ENCODE measurements at regions not wholly inside any gene's neighbourhood (a gene's known extent, or its start where the extent isn't known, plus 50 kb on each side); places are given as distances from the start of the nearest gene placed in this dataset.
"Not testable (repeated sequence)": the region's sequence is repeated elsewhere in the genome, so short reads cannot be mapped to it uniquely, and the experiment has no call there.

GRCh38 chrX:40853816-40854123 lies 118.4 kb upstream of the MED14 start:
- H3K27ac ChIP-seq (ENCODE audit: low read depth in 1 of 2, low read length in 1 of 2): no peak overlapping the region
- TF ChIP-seq CTCF (IDR thresholded peaks at IDR 0.05; ENCODE audit: control extremely low read depth, extremely low read depth): no peak
- DNase-seq: no peak
- H3K9me3 ChIP-seq (ENCODE audit: control insufficient read depth in 4 of 4, insufficient read depth in 3 of 4, low read length in 3 of 4): no peaks in the 10 kb centered on the region
- H3K36me3 ChIP-seq (ENCODE audit: control insufficient read depth in 4 of 4, insufficient read depth in 4 of 4, low read length in 4 of 4): no peaks in the 10 kb centered on the region
- no peak overlapping the region for H3K9ac ChIP-seq (ENCODE audit: insufficient read depth in 1 of 2, low read length in 2 of 2)
- peaks cover 0 to 5% (median 3%) of the 10 kb centered on the region in 3 donors for H3K27me3 ChIP-seq (ENCODE audit: control insufficient read depth in 3 of 3, insufficient read depth in 3 of 3, low read length in 2 of 3)
- H3K4me3 ChIP-seq: no peak overlapping the region
- ATAC-seq (ENCODE audit: insufficient read depth, low FRiP score): no peak
- H3K4me1 ChIP-seq (ENCODE audit: control insufficient read depth in 5 of 5, insufficient read depth in 5 of 5, low read length in 5 of 5): no peaks in the 10 kb centered on the region

DNA sequence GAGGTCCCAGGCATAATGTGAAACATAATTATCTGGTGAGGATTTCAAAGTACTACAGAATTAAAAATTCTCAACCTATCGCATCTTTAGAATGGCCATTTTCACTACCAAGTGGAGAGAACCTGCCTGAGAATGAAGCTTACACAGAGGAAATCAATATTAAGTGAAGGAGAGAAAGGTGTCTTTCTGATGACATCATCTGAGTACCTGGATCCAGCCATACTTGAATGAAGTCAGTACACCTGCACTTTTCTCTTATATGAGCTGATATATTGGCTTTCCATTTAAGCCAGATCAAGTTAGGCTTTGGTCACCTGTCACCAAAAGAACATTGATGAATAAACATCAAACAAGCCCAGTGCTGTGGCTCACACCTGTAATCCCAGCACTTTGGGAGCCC lies 118.9 kb upstream of the MED14 start:
- 89 to 91% methylated on average over 1 of the region's 1 CpG for WGBS, 2 donors
- H3K4me1 ChIP-seq (ENCODE audit: control insufficient read depth in 5 of 5, insufficient read depth in 5 of 5, low read length in 5 of 5): no peaks in the 10 kb centered on the region
- no peak for TF ChIP-seq CTCF (IDR thresholded peaks at IDR 0.05; ENCODE audit: control extremely low read depth, extremely low read depth)
- H3K9ac ChIP-seq (ENCODE audit: insufficient read depth in 1 of 2, low read length in 2 of 2): no peak overlapping the region
- no peaks in the 10 kb centered on the region for H3K9me3 ChIP-seq (ENCODE audit: control insufficient read depth in 4 of 4, insufficient read depth in 3 of 4, low read length in 3 of 4)
- no peak overlapping the region for H3K4me3 ChIP-seq
- ATAC-seq (ENCODE audit: insufficient read depth, low FRiP score) (no peak), DNase-seq (no peak)
- H3K27ac ChIP-seq (ENCODE audit: low read depth in 1 of 2, low read length in 1 of 2): no peak overlapping the region
- H3K36me3 ChIP-seq (ENCODE audit: control insufficient read depth in 4 of 4, insufficient read depth in 4 of 4, low read length in 4 of 4): no peaks in the 10 kb centered on the region
- H3K27me3 ChIP-seq (ENCODE audit: control insufficient read depth in 3 of 3, insufficient read depth in 3 of 3, low read length in 2 of 3): peaks cover 0 to 5% (median 3%) of the 10 kb centered on the region in 3 donors

DNA sequence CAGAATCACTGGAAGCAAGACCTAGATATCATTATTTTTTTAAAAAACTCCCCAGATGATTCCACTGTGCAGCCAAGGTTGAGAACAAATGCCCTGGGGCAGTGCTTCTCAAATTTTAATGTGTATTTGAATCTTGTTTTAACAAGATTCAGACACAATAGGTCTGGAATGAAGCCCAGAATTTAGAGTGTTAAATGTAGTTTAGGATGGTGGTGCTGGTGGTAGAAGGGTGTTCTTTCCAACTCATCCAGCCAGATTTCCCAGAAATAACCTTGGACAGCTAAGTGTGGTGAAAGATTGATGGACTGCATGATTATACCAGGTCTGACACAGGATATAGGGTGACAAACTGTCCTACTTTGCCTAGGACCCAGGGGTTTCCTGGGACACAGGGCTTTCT lies 120.1 kb upstream of the MED14 start:
- Histone ChIP-seq H3K36me3 (ENCODE audit: control insufficient read depth in 4 of 4, insufficient read depth in 4 of 4, low read length in 4 of 4) (no peaks in the 10 kb centered on the region), H3K4me3 (no peak overlapping the region), H3K9me3 (ENCODE audit: control insufficient read depth in 4 of 4, insufficient read depth in 3 of 4, low read length in 3 of 4) (no peaks in the 10 kb centered on the region), H3K9ac (ENCODE audit: insufficient read depth in 1 of 2, low read length in 2 of 2) (no peak overlapping the region), H3K4me1 (ENCODE audit: control insufficient read depth in 5 of 5, insufficient read depth in 5 of 5, low read length in 5 of 5) (no peaks in the 10 kb centered on the region), H3K27ac (ENCODE audit: low read depth in 1 of 2, low read length in 1 of 2) (no peak overlapping the region), H3K27me3 (ENCODE audit: control insufficient read depth in 3 of 3, insufficient read depth in 3 of 3, low read length in 2 of 3) (peaks cover 0 to 5% (median 3%) of the 10 kb centered on the region in 3 donors)
- no peak for TF ChIP-seq CTCF (IDR thresholded peaks at IDR 0.05; ENCODE audit: control extremely low read depth, extremely low read depth)
- no peak for DNase-seq
- ATAC-seq (ENCODE audit: insufficient read depth, low FRiP score): no peak

- no peak for DNase-seq
- no peak for ATAC-seq (ENCODE audit: insufficient read depth, low FRiP score)
- peaks cover 0 to 5% (median 3%) of the 10 kb centered on the region in 3 donors for H3K27me3 ChIP-seq (ENCODE audit: control insufficient read depth in 3 of 3, insufficient read depth in 3 of 3, low read length in 2 of 3)
- no peak for TF ChIP-seq CTCF (IDR thresholded peaks at IDR 0.05; ENCODE audit: control extremely low read depth, extremely low read depth)
- peaks cover 0 to 2% (median under 1%) of the 10 kb centered on the region in 4 donors for H3K9me3 ChIP-seq (ENCODE audit: control insufficient read depth in 4 of 4, insufficient read depth in 3 of 4, low read length in 3 of 4)
- no peak overlapping the region for H3K27ac ChIP-seq (ENCODE audit: low read depth in 1 of 2, low read length in 1 of 2)
- no peak overlapping the region for H3K4me3 ChIP-seq
- H3K36me3 ChIP-seq (ENCODE audit: control insufficient read depth in 4 of 4, insufficient read depth in 4 of 4, low read length in 4 of 4): no peaks in the 10 kb centered on the region
- H3K4me1 ChIP-seq (ENCODE audit: control insufficient read depth in 5 of 5, insufficient read depth in 5 of 5, low read length in 5 of 5): no peaks in the 10 kb centered on the region
- H3K9ac ChIP-seq (ENCODE audit: insufficient read depth in 1 of 2, low read length in 2 of 2): no peak overlapping the region
These were observed 120.7 kb upstream of the MED14 start for GRCh38 chrX:40855932-40856515.

GRCh38 chrX:40861952-40862554 lies 126.7 kb upstream of the MED14 start:
- 95 to 98% methylated on average over 17 to 47 of the region's 47 CpGs for WGBS, 2 donors
- H3K27me3 ChIP-seq (ENCODE audit: control insufficient read depth in 3 of 3, insufficient read depth in 3 of 3, low read length in 2 of 3); H3K27ac ChIP-seq (ENCODE audit: low read depth in 1 of 2, low read length in 1 of 2); H3K9ac ChIP-seq (ENCODE audit: insufficient read depth in 1 of 2, low read length in 2 of 2); H3K4me1 ChIP-seq (ENCODE audit: control insufficient read depth in 5 of 5, insufficient read depth in 5 of 5, low read length in 5 of 5); DNase-seq; H3K4me3 ChIP-seq; ATAC-seq (ENCODE audit: insufficient read depth, low FRiP score); H3K36me3 ChIP-seq (ENCODE audit: control insufficient read depth in 4 of 4, insufficient read depth in 4 of 4, low read length in 4 of 4): not testable (repeated sequence)
- H3K9me3 ChIP-seq (ENCODE audit: control insufficient read depth in 4 of 4, insufficient read depth in 3 of 4, low read length in 3 of 4): peaks cover 0 to 12% (median 2%) of the 10 kb centered on the region in 4 donors

All from lung (tissue), 11 donors.